RCC 7860 (cell line): ENCODE measurements at regions not wholly inside any gene's neighbourhood (a gene's known extent, or its start where the extent isn't known, plus 50 kb on each side); places are given as distances from the start of the nearest gene placed in this dataset.
"Not testable (repeated sequence)": the region's sequence is repeated elsewhere in the genome, so short reads cannot be mapped to it uniquely, and the experiment has no call there.

Experiments
- DNase-seq: peaks from one replicate; pipeline ENCODE4 v3.0.0-alpha.2; 2015; ENCODE audit warnings: low spot score
- FAIRE-seq: peaks from 2 replicates; lab custom pipeline; 2012; peaks lifted over from hg19 to GRCh38; lab: Jason Lieb, UNC

- DNase-seq, result no peak
- no peak for FAIRE-seq
Observed at GRCh38 chrX:148259990-148260389, 240.4 kb upstream of the AFF2 start.

GRCh38 chrX:148265829-148266228 lies 234.6 kb upstream of the AFF2 start:
- DNase-seq (no peak), FAIRE-seq (no peak)

- DNase-seq (no peak), FAIRE-seq (no peak)
Observed at GRCh38 chrX:148268673-148269072, 231.7 kb upstream of the AFF2 start.

GRCh38 chrX:148269513-148269912 lies 230.9 kb upstream of the AFF2 start:
- DNase-seq (no peak), FAIRE-seq (no peak)

GRCh38 chrX:148270499-148270898 lies 229.9 kb upstream of the AFF2 start:
- FAIRE-seq (no peak), DNase-seq (no peak)

GRCh38 chrX:148271263-148271662 lies 229.2 kb upstream of the AFF2 start:
- DNase-seq (no peak), FAIRE-seq (no peak)

- no peak for DNase-seq
- FAIRE-seq, result no peak
Observed at GRCh38 chrX:148281920-148282319, 218.5 kb upstream of the AFF2 start.

- no peak for FAIRE-seq
- no peak for DNase-seq
Observed at GRCh38 chrX:148282504-148282903, 217.9 kb upstream of the AFF2 start.

GRCh38 chrX:148284056-148284455 lies 216.4 kb upstream of the AFF2 start:
- no peak for FAIRE-seq
- DNase-seq, result no peak

- DNase-seq (no peak), FAIRE-seq (no peak)
Observed at GRCh38 chrX:148284821-148285220, 215.6 kb upstream of the AFF2 start.

GRCh38 chrX:148288451-148288850 lies 212.0 kb upstream of the AFF2 start:
- DNase-seq, result no peak
- no peak for FAIRE-seq

GRCh38 chrX:148290041-148290440 lies 210.4 kb upstream of the AFF2 start:
- DNase-seq (no peak), FAIRE-seq (no peak)

GRCh38 chrX:148290931-148291330 lies 209.5 kb upstream of the AFF2 start:
- no peak for FAIRE-seq

GRCh38 chrX:148298737-148299136 lies 201.7 kb upstream of the AFF2 start:
- no peak for FAIRE-seq
- DNase-seq, result no peak

More at GRCh38 chrX:148290931-148291330, 209.5 kb upstream of the AFF2 start:
- no peak for DNase-seq

- not testable (repeated sequence) for DNase-seq, FAIRE-seq
Observed at GRCh38 chrX:148305214-148305613, 195.2 kb upstream of the AFF2 start.

GRCh38 chrX:148309413-148309812 lies 191.0 kb upstream of the AFF2 start:
- FAIRE-seq (no peak), DNase-seq (no peak)

GRCh38 chrX:148310426-148311165 lies 189.8 kb upstream of the AFF2 start:
- DNase-seq (no peak), FAIRE-seq (no peak)

GRCh38 chrX:148311544-148311943 lies 188.9 kb upstream of the AFF2 start:
- DNase-seq, result no peak
- FAIRE-seq, result no peak

GRCh38 chrX:148314876-148315275 lies 185.5 kb upstream of the AFF2 start:
- DNase-seq, result no peak
- no peak for FAIRE-seq

- no peak for FAIRE-seq
Observed at GRCh38 chrX:148316446-148316845, 184.0 kb upstream of the AFF2 start.

GRCh38 chrX:148322906-148323305 lies 177.5 kb upstream of the AFF2 start:
- FAIRE-seq, result no peak
- no peak for DNase-seq

More at GRCh38 chrX:148316446-148316845, 184.0 kb upstream of the AFF2 start:
- no peak for DNase-seq

GRCh38 chrX:148333989-148334388 lies 166.4 kb upstream of the AFF2 start:
- no peak for FAIRE-seq
- no peak for DNase-seq

- no peak for FAIRE-seq
Observed at GRCh38 chrX:148337873-148338272, 162.5 kb upstream of the AFF2 start.

More at GRCh38 chrX:148337873-148338272, 162.5 kb upstream of the AFF2 start:
- no peak for DNase-seq
